ENCODE measurements at regions not wholly inside any gene's neighbourhood (a gene's known extent, or its start where the extent isn't known, plus 50 kb on each side); places are given as distances from the start of the nearest gene placed in this dataset.

- TF ChIP-seq POLR2AphosphoS5 (IDR thresholded peaks at IDR 0.05), result no peak
- TF ChIP-seq CTCF (IDR thresholded peaks at IDR 0.05; ENCODE audit: poor library complexity, severe bottlenecking), result no peak
- no peak for TF ChIP-seq TAF1 (IDR thresholded peaks at IDR 0.05; ENCODE audit: low read depth)
- TF ChIP-seq EZH2 (IDR thresholded peaks at IDR 0.05; ENCODE audit: borderline replicate concordance, insufficient read depth, low read length, poor library complexity, severe bottlenecking), result no peak
- no peak for TF ChIP-seq REST (IDR thresholded peaks at IDR 0.05; ENCODE audit: borderline replicate concordance)
Measured at GRCh38 chr1:187838335-187839293, 1009.9 kb downstream of the PLA2G4A start.
